ENCODE measurements at regions not wholly inside any gene's neighbourhood (a gene's known extent, or its start where the extent isn't known, plus 50 kb on each side); places are given as distances from the start of the nearest gene placed in this dataset.
"Not testable (repeated sequence)": the region's sequence is repeated elsewhere in the genome, so short reads cannot be mapped to it uniquely, and the experiment has no call there.

DNA sequence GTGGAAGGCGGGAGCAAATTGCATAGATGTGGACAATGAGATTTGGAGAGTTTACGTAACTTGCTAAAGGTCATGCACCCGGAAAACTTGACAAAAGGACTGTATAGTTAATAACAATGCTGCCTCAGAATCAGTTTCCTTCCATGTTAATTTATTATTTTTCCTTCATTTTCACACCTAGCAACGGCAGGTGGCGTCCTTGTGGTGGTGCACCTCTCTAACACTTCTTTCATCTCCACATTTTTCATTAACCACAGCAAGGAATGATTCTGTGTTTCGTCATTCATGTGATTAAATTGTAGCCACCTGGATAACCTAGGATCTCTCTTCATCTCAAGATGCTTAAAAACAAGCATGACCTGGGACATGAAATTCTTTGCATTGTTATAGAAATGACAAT lies 2133.0 kb downstream of the NCAM2 start:
- TF ChIP-seq, protein P1, sequence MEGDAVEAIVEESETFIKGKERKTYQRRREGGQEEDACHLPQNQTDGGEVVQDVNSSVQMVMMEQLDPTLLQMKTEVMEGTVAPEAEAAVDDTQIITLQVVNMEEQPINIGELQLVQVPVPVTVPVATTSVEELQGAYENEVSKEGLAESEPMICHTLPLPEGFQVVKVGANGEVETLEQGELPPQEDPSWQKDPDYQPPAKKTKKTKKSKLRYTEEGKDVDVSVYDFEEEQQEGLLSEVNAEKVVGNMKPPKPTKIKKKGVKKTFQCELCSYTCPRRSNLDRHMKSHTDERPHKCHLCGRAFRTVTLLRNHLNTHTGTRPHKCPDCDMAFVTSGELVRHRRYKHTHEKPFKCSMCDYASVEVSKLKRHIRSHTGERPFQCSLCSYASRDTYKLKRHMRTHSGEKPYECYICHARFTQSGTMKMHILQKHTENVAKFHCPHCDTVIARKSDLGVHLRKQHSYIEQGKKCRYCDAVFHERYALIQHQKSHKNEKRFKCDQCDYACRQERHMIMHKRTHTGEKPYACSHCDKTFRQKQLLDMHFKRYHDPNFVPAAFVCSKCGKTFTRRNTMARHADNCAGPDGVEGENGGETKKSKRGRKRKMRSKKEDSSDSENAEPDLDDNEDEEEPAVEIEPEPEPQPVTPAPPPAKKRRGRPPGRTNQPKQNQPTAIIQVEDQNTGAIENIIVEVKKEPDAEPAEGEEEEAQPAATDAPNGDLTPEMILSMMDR (IDR thresholded peaks at IDR 0.05) = no peak
- H3K27me3 ChIP-seq = no peaks in the 10 kb centered on the region
- H3K36me3 ChIP-seq = no peaks in the 10 kb centered on the region
- no peaks in the 10 kb centered on the region for H3K4me1 ChIP-seq
- no peaks in the 10 kb centered on the region for H3K9me3 ChIP-seq
- no peak overlapping the region for H3K4me3 ChIP-seq
- H3K27ac ChIP-seq = no peak overlapping the region
- intact Hi-C loops (cut with DNase I; ENCODE audit: low total_unique reads) = no loop called here
- no peak for DNase-seq

DNA sequence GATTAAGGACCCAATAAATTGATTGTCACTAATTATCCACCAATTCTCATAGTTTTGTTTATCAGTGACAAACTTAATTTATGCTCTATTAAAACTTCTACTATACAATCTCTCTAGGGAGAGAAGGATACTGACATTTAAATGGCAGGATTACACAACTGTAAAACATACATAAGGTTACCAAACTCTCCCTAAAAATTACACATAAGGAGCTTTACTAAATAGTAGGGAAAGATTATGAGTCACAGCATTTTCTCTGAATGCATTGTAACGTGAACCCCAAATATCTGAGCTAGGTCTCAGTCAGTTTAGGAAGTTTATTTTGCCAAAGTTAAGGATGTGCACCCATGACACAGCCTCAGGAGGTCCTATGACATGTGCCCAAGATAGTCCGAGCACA lies 2140.6 kb downstream of the NCAM2 start:
- TF ChIP-seq, protein P1 (IDR thresholded peaks at IDR 0.05) = no peak
- no peak overlapping the region for H3K4me3 ChIP-seq
- intact Hi-C loops (cut with DNase I; ENCODE audit: low total_unique reads) = no loop called here
- H3K9me3 ChIP-seq = no peaks in the 10 kb centered on the region
- H3K27me3 ChIP-seq = no peaks in the 10 kb centered on the region
- no peak overlapping the region for H3K27ac ChIP-seq
- DNase-seq = no peak
- no peaks in the 10 kb centered on the region for H3K36me3 ChIP-seq
- H3K4me1 ChIP-seq = no peaks in the 10 kb centered on the region

DNA sequence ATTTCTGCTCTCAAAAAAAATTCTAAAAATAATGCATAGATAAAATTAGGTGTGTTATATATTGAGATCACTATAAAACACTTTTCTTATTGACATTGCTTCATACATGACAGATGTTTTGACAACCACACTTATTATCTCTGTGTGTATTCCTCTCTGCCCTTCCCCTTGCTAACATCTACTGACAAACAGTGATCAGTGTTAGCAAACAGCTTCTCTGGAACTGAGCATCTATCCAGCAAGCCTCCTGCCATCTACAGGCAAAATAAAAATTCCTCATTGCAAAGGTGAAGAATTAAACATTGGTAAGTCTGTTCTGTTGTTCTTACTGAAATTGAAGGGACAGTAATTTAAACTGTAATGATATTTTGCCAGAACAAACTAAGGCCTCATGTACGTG lies 2153.9 kb downstream of the NCAM2 start:
- H3K36me3 ChIP-seq = no peaks in the 10 kb centered on the region

DNA sequence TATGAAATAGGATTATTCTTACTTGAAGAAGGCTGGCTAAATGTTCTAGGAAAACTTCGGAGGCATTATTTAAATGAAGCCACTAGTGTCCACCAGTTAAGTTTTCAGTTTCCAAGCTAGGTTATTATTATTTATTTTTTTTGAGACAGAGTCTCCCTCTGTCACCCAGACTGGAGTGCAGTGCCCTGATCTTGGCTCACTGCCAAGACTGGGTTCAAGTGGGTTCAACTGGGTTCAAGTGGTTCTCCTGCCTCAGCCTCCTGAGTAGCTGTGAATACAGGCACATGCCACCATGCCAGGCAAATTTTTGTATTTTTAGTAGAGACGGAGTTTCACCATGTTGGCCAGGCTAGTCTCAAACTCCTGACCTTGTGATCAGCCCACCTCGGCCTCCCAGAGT lies 2155.6 kb downstream of the NCAM2 start:
- H3K4me3 ChIP-seq; H3K27me3 ChIP-seq; DNase-seq; intact Hi-C loops (cut with DNase I; ENCODE audit: low total_unique reads); H3K9me3 ChIP-seq; H3K27ac ChIP-seq; H3K4me1 ChIP-seq; H3K36me3 ChIP-seq: not testable (repeated sequence)

More for the DNA sequence above, 2153.9 kb downstream of the NCAM2 start:
- intact Hi-C loops (cut with DNase I; ENCODE audit: low total_unique reads) = no loop called here
- Histone ChIP-seq H3K9me3 (no peaks in the 10 kb centered on the region), H3K4me3 (no peak overlapping the region), H3K27me3 (no peaks in the 10 kb centered on the region), H3K4me1 (no peaks in the 10 kb centered on the region), H3K27ac (no peak overlapping the region)
- TF ChIP-seq, protein P1 (IDR thresholded peaks at IDR 0.05) = no peak
- no peak for DNase-seq

DNA sequence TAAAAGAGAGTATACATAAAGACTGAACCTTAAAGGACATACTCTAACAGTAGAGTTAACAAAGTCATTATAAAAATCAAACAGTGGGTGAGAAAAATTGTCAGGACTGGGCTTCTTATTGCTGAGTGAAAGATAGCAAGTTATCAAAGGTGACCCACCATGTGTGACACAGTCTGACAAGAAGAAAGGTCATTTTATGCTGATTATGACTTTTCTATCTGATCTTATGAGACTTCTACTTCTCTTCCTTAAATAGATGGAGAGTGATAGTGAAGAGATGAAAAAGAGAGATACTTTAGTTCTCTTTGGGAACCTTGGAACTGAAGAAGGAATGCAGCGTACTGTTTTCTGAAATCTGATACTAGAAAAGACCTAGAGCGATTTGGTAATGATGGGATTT lies 2157.1 kb downstream of the NCAM2 start:
- TF ChIP-seq, protein P1 (IDR thresholded peaks at IDR 0.05) = no peak
- Histone ChIP-seq H3K36me3 (no peaks in the 10 kb centered on the region), H3K27ac (no peak overlapping the region), H3K4me3 (no peak overlapping the region), H3K27me3 (no peaks in the 10 kb centered on the region), H3K4me1 (no peaks in the 10 kb centered on the region), H3K9me3 (no peaks in the 10 kb centered on the region)
- DNase-seq = no peak
- intact Hi-C loops (cut with DNase I; ENCODE audit: low total_unique reads) = no loop called here

DNA sequence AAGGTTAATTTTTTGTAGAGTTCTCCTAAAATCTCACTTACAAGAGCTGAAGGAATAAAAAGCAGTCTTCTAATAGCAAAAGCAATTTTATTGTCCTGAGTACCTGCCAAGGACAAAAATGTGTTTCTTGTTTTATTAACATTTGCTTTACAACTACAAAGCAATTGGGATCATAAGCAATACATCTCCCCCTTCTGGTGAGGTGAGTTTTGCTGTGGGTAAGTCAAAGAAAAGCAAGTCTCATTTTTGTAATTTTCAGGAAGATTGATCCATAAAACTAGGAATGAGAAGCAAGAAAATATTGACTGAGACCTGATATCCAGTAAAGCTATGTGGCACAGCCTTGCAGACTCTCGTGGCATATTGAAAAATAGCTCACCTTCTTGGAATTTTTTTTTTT lies 2162.7 kb downstream of the NCAM2 start:
- H3K36me3 ChIP-seq = no peaks in the 10 kb centered on the region

More for the DNA sequence above, 2162.7 kb downstream of the NCAM2 start:
- Histone ChIP-seq H3K27ac (no peak overlapping the region), H3K27me3 (no peaks in the 10 kb centered on the region), H3K9me3 (no peaks in the 10 kb centered on the region), H3K4me3 (no peak overlapping the region), H3K4me1 (no peaks in the 10 kb centered on the region)
- TF ChIP-seq, protein P1 (IDR thresholded peaks at IDR 0.05) = no peak
- no peak for DNase-seq
- intact Hi-C loops (cut with DNase I; ENCODE audit: low total_unique reads) = no loop called here

Data from tibial artery (tissue), 4 donors.